ENCODE measurements at regions not wholly inside any gene's neighbourhood (a gene's known extent, or its start where the extent isn't known, plus 50 kb on each side); places are given as distances from the start of the nearest gene placed in this dataset.

- no peak for TF ChIP-seq CTCF (IDR thresholded peaks at IDR 0.05)
- TF ChIP-seq POLR2A (IDR thresholded peaks at IDR 0.05): no peak
These were observed 84.0 kb downstream of the LPAR4 start for GRCh38 chrX:78831523-78831922.
